ENCODE measurements at regions not wholly inside any gene's neighbourhood (a gene's known extent, or its start where the extent isn't known, plus 50 kb on each side); places are given as distances from the start of the nearest gene placed in this dataset.

- no peak overlapping the region for H3K4me3 ChIP-seq (ENCODE audit: low read depth, low read length)
- TF ChIP-seq CTCF (conservative IDR thresholded peaks at IDR 0.05; ENCODE audit: low read depth, low read length): no peak
- no peak for DNase-seq (ENCODE audit: low read depth)
Observed at GRCh38 chr9:32292611-32293010, 91.8 kb upstream of the ACO1 start.

GRCh38 chr9:32293091-32293490, 91.4 kb upstream of the ACO1 start:
- no peak for TF ChIP-seq CTCF (conservative IDR thresholded peaks at IDR 0.05; ENCODE audit: low read depth, low read length)
- no peak for DNase-seq (ENCODE audit: low read depth)
- H3K4me3 ChIP-seq (ENCODE audit: low read depth, low read length): no peak overlapping the region

- H3K4me3 ChIP-seq (ENCODE audit: low read depth, low read length): no peak overlapping the region
- DNase-seq (ENCODE audit: low read depth): peak; percentile 1
- no peak for TF ChIP-seq CTCF (conservative IDR thresholded peaks at IDR 0.05; ENCODE audit: low read depth, low read length)
Observed at GRCh38 chr9:32294106-32294505, 90.3 kb upstream of the ACO1 start.

GRCh38 chr9:32300373-32300772, 84.1 kb upstream of the ACO1 start:
- no peak overlapping the region for H3K4me3 ChIP-seq (ENCODE audit: low read depth, low read length)
- TF ChIP-seq CTCF (conservative IDR thresholded peaks at IDR 0.05; ENCODE audit: low read depth, low read length): no peak
- DNase-seq (ENCODE audit: low read depth): no peak

- H3K4me3 ChIP-seq (ENCODE audit: low read depth, low read length): no peak overlapping the region
- DNase-seq (ENCODE audit: low read depth): no peak
- TF ChIP-seq CTCF (conservative IDR thresholded peaks at IDR 0.05; ENCODE audit: low read depth, low read length): no peak
Observed at GRCh38 chr9:32304495-32304894, 79.9 kb upstream of the ACO1 start.

- DNase-seq (ENCODE audit: low read depth): no peak
- no peak for TF ChIP-seq CTCF (conservative IDR thresholded peaks at IDR 0.05; ENCODE audit: low read depth, low read length)
- H3K4me3 ChIP-seq (ENCODE audit: low read depth, low read length): no peak overlapping the region
Observed at GRCh38 chr9:32306006-32306405, 78.4 kb upstream of the ACO1 start.

- no peak overlapping the region for H3K4me3 ChIP-seq (ENCODE audit: low read depth, low read length)
- DNase-seq (ENCODE audit: low read depth): no peak
- TF ChIP-seq CTCF (conservative IDR thresholded peaks at IDR 0.05; ENCODE audit: low read depth, low read length): no peak
Observed at GRCh38 chr9:32319312-32319929, 65.0 kb upstream of the ACO1 start.

Measured in choroid plexus epithelial cell (primary cell).